HG03520 (cell line): ENCODE measurements at regions not wholly inside any gene's neighbourhood (a gene's known extent, or its start where the extent isn't known, plus 50 kb on each side); places are given as distances from the start of the nearest gene placed in this dataset.

ENCODE experiments used
- ATAC-seq: cut with Tn5 transposase; IDR thresholded peaks from one replicate; pipeline ENCODE4 v1.9.1; 2021; ENCODE audit warnings: mild to moderate bottlenecking, moderate library complexity; ENCODE audit not compliant: unreplicated experiment

- no peak for ATAC-seq
These were observed 303.4 kb upstream of the MME start for GRCh38 chr3:154776549-154777225.

GRCh38 chr3:154775821-154776548 lies 304.1 kb upstream of the MME start:
- no peak for ATAC-seq

- no peak for ATAC-seq
These were observed 313.2 kb upstream of the MME start for GRCh38 chr3:154766765-154767503.

GRCh38 chr3:154764856-154765640 lies 315.1 kb upstream of the MME start:
- ATAC-seq, result no peak

- ATAC-seq, result no peak
These were observed 317.6 kb upstream of the MME start for GRCh38 chr3:154762486-154762885.

GRCh38 chr3:154759966-154760365 lies 320.2 kb upstream of the MME start:
- ATAC-seq, result no peak

- ATAC-seq, result no peak
These were observed 321.8 kb upstream of the MME start for GRCh38 chr3:154758109-154758868.

- ATAC-seq, result no peak
These were observed 323.1 kb upstream of the GPR149 start for GRCh38 chr3:154753101-154753500.

GRCh38 chr3:154749514-154749913 lies 319.5 kb upstream of the GPR149 start:
- ATAC-seq, result no peak

- no peak for ATAC-seq
These were observed 315.9 kb upstream of the GPR149 start for GRCh38 chr3:154745929-154746328.

- ATAC-seq, result no peak
These were observed 315.1 kb upstream of the GPR149 start for GRCh38 chr3:154745122-154745521.

- no peak for ATAC-seq
These were observed 313.4 kb upstream of the GPR149 start for GRCh38 chr3:154743418-154743817.

GRCh38 chr3:154734468-154734867 lies 304.5 kb upstream of the GPR149 start:
- no peak for ATAC-seq

- no peak for ATAC-seq
These were observed 300.2 kb upstream of the GPR149 start for GRCh38 chr3:154730186-154730585.

GRCh38 chr3:154729741-154730140 lies 299.8 kb upstream of the GPR149 start:
- ATAC-seq, result no peak

GRCh38 chr3:154728285-154728684 lies 298.3 kb upstream of the GPR149 start:
- no peak for ATAC-seq

- ATAC-seq, result no peak
These were observed 290.9 kb upstream of the GPR149 start for GRCh38 chr3:154720921-154721320.

GRCh38 chr3:154718053-154718452 lies 288.1 kb upstream of the GPR149 start:
- ATAC-seq, result no peak

- no peak for ATAC-seq
These were observed 286.2 kb upstream of the GPR149 start for GRCh38 chr3:154716170-154716569.

GRCh38 chr3:154708554-154708953 lies 278.6 kb upstream of the GPR149 start:
- ATAC-seq, result no peak
